KMS-11 (cell line): ENCODE measurements at regions not wholly inside any gene's neighbourhood (a gene's known extent, or its start where the extent isn't known, plus 50 kb on each side); places are given as distances from the start of the nearest gene placed in this dataset.

Experiments used
- H2AFZ ChIP-seq: fragments of 200-600 bp; sonication (generic); 2 replicates; pipeline ENCODE4 v1.6.1; 2016; ENCODE audit warnings: antibody characterized with exemption, mixed run types, low read depth
- H3K27ac ChIP-seq: fragments of 200-600 bp; sonication (generic); 2 replicates; pipeline ENCODE4 v1.6.1; 2016; ENCODE audit warnings: mild to moderate bottlenecking, mixed run types
- H3K27me3 ChIP-seq: fragments of 200-600 bp; sonication (generic); 2 replicates; pipeline ENCODE4 v1.6.1; 2017; ENCODE audit warnings: mild to moderate bottlenecking, low read depth, mixed run types, moderate library complexity; ENCODE audit not compliant: insufficient read depth
- H3K36me3 ChIP-seq: fragments of 200-600 bp; sonication (generic); 2 replicates; pipeline ENCODE4 v1.6.1; 2017; ENCODE audit warnings: mild to moderate bottlenecking, mixed run types; ENCODE audit not compliant: insufficient read depth
- H3K4me1 ChIP-seq: fragments of 200-600 bp; sonication (generic); 2 replicates; pipeline ENCODE4 v1.6.1; 2016; ENCODE audit warnings: mild to moderate bottlenecking, low read depth, mixed run types; ENCODE audit not compliant: poor library complexity, severe bottlenecking
- H3K4me2 ChIP-seq: fragments of 200-600 bp; sonication (generic); 2 replicates; pipeline ENCODE4 v1.7.0; 2016; ENCODE audit warnings: mild to moderate bottlenecking, mixed run types
- H3K4me3 ChIP-seq: fragments of 200-600 bp; sonication (generic); IDR thresholded peaks from 2 replicates; pipeline ENCODE4 v1.6.1; 2017; ENCODE audit warnings: low read depth, low read length, mixed read lengths; ENCODE audit not compliant: insufficient read depth
- H3K79me2 ChIP-seq: fragments of 200-600 bp; sonication (generic); 2 replicates; pipeline ENCODE4 v1.6.1; 2016; ENCODE audit warnings: low read depth, mixed run types; ENCODE audit not compliant: insufficient read depth
- H3K9ac ChIP-seq: fragments of 200-600 bp; sonication (generic); 2 replicates; pipeline ENCODE4 v1.6.1; 2016; ENCODE audit warnings: mild to moderate bottlenecking, mixed run types
- H4K20me1 ChIP-seq: fragments of 200-600 bp; sonication (generic); 2 replicates; pipeline ENCODE4 v1.6.1; 2016; ENCODE audit warnings: mild to moderate bottlenecking, mixed run types; ENCODE audit not compliant: insufficient read depth
- TF ChIP-seq, protein P1 (sequence below): fragments of 200-600 bp; sonication (generic); conservative IDR thresholded peaks from 2 replicates; pipeline ENCODE4 v1.6.1; 2017; ENCODE audit warnings: low read depth, mild to moderate bottlenecking, antibody characterized with exemption, low read length, moderate library complexity, mixed read lengths

GRCh38 chr4:33340168-33340567 lies 2620.0 kb downstream of the PCDH7 start:
- peak overlapping the region; percentile 61 for H3K27ac ChIP-seq

DNA sequence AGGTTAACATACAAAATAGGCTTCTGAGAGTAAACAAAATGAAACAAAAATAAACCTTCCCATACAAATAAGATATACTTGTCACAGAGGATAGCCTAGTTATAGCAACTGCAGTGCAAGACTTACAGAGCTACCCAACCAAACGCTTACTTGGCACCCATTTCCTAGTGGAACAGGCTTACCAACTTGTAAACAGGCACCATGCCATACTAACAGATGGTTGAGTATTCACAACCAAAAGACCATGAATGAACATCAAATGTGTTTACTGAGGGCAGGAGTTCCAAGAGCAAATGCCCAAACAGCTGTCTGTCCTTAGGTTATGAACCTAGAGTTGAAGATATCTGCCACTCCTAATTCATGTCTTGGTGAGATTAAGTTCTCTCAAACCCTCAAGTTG lies 2629.2 kb downstream of the PCDH7 start:
- no peaks in the 10 kb centered on the region for H3K36me3 ChIP-seq
- H3K9ac ChIP-seq, result no peak overlapping the region
- H4K20me1 ChIP-seq, result no peaks in the 10 kb centered on the region
- H3K4me2 ChIP-seq, result no peak overlapping the region
- H2AFZ ChIP-seq, result no peak overlapping the region
- no peak overlapping the region for H3K27ac ChIP-seq
- no peaks in the 10 kb centered on the region for H3K79me2 ChIP-seq
- no peaks in the 10 kb centered on the region for H3K27me3 ChIP-seq
- TF ChIP-seq, protein P1, sequence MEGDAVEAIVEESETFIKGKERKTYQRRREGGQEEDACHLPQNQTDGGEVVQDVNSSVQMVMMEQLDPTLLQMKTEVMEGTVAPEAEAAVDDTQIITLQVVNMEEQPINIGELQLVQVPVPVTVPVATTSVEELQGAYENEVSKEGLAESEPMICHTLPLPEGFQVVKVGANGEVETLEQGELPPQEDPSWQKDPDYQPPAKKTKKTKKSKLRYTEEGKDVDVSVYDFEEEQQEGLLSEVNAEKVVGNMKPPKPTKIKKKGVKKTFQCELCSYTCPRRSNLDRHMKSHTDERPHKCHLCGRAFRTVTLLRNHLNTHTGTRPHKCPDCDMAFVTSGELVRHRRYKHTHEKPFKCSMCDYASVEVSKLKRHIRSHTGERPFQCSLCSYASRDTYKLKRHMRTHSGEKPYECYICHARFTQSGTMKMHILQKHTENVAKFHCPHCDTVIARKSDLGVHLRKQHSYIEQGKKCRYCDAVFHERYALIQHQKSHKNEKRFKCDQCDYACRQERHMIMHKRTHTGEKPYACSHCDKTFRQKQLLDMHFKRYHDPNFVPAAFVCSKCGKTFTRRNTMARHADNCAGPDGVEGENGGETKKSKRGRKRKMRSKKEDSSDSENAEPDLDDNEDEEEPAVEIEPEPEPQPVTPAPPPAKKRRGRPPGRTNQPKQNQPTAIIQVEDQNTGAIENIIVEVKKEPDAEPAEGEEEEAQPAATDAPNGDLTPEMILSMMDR, result no peak
- no peaks in the 10 kb centered on the region for H3K4me1 ChIP-seq
- H3K4me3 ChIP-seq, result no peak overlapping the region

More at GRCh38 chr4:33340168-33340567, 2620.0 kb downstream of the PCDH7 start:
- peak overlapping the region; percentile 17; the same call in 1 of the 2 replicates for H3K4me2 ChIP-seq
- no peaks in the 10 kb centered on the region for H3K27me3 ChIP-seq
- TF ChIP-seq, protein P1, result no peak
- peak overlapping the region; percentile 22; the same call in 1 of the 2 replicates for H2AFZ ChIP-seq
- H3K4me3 ChIP-seq, result no peak overlapping the region
- no peaks in the 10 kb centered on the region for H4K20me1 ChIP-seq
- H3K36me3 ChIP-seq, result no peaks in the 10 kb centered on the region
- H3K9ac ChIP-seq, result no peak overlapping the region
- H3K79me2 ChIP-seq, result no peaks in the 10 kb centered on the region
- peaks cover 18% of the 10 kb centered on the region for H3K4me1 ChIP-seq

GRCh38 chr4:33357121-33357520 lies 2637.0 kb downstream of the PCDH7 start:
- TF ChIP-seq, protein P1, result no peak

GRCh38 chr4:33369446-33369845 lies 2649.3 kb downstream of the PCDH7 start:
- Histone ChIP-seq H3K4me1 (no peaks in the 10 kb centered on the region), H3K79me2 (no peaks in the 10 kb centered on the region), H3K36me3 (no peaks in the 10 kb centered on the region), H2AFZ (no peak overlapping the region), H3K4me2 (no peak overlapping the region), H3K4me3 (no peak overlapping the region), H3K27ac (no peak overlapping the region), H3K27me3 (no peaks in the 10 kb centered on the region), H4K20me1 (no peaks in the 10 kb centered on the region), H3K9ac (no peak overlapping the region)
- TF ChIP-seq, protein P1, result no peak

More at GRCh38 chr4:33357121-33357520, 2637.0 kb downstream of the PCDH7 start:
- Histone ChIP-seq H3K4me3 (no peak overlapping the region), H3K27ac (no peak overlapping the region), H3K4me1 (no peaks in the 10 kb centered on the region), H3K79me2 (no peaks in the 10 kb centered on the region), H3K36me3 (no peaks in the 10 kb centered on the region), H3K9ac (no peak overlapping the region), H3K4me2 (no peak overlapping the region), H4K20me1 (no peaks in the 10 kb centered on the region), H3K27me3 (no peaks in the 10 kb centered on the region), H2AFZ (no peak overlapping the region)

GRCh38 chr4:33381816-33382215 lies 2661.6 kb downstream of the PCDH7 start:
- H4K20me1 ChIP-seq, result no peaks in the 10 kb centered on the region

More at GRCh38 chr4:33381816-33382215, 2661.6 kb downstream of the PCDH7 start:
- Histone ChIP-seq H3K27me3 (no peaks in the 10 kb centered on the region), H3K79me2 (no peaks in the 10 kb centered on the region), H3K4me1 (no peaks in the 10 kb centered on the region), H3K4me3 (no peak overlapping the region), H3K9ac (no peak overlapping the region), H2AFZ (no peak overlapping the region), H3K4me2 (no peak overlapping the region), H3K27ac (no peak overlapping the region), H3K36me3 (no peaks in the 10 kb centered on the region)
- TF ChIP-seq, protein P1, result no peak
